Peyer's patch (tissue), 4 donors: ENCODE measurements at regions not wholly inside any gene's neighbourhood (a gene's known extent, or its start where the extent isn't known, plus 50 kb on each side); places are given as distances from the start of the nearest gene placed in this dataset.

Source experiments
- DNase-seq, 3 donors: peaks; one replicate each; pipeline ENCODE4 v3.0.0-alpha.2; 2017 to 2019
- H3K27ac ChIP-seq, 4 donors: fragments of 200-600 bp; sonication (generic); one replicate each; pipeline ENCODE4 v1.5.1; 2016 to 2019
- H3K27me3 ChIP-seq, 2 donors: fragments of 200-600 bp; sonication (generic); one replicate each; pipeline ENCODE4 v1.5.1; 2019
- H3K36me3 ChIP-seq, 3 donors: fragments of 200-600 bp; sonication (generic); one replicate each; pipeline ENCODE4 v1.5.1; 2016 to 2019
- H3K4me1 ChIP-seq, 4 donors: fragments of 200-600 bp; sonication (generic); one replicate each; pipeline ENCODE4 v1.5.1; 2016 to 2019
- H3K4me3 ChIP-seq, 4 donors: fragments of 200-600 bp; sonication (generic); 1 replicate in 3 of 4; 2 replicates in 1 of 4; pipeline ENCODE4 v1.5.1; 2016 to 2019; ENCODE audit warnings: mild to moderate bottlenecking in 1 of 4
- H3K9me3 ChIP-seq, 4 donors: fragments of 200-600 bp; sonication (generic); one replicate each; pipeline ENCODE4 v1.5.1; 2016 to 2019; ENCODE audit warnings: mild to moderate bottlenecking in 1 of 4
- CTCF ChIP-seq, 6 experiments: fragments of 450-650 bp in 4 of 6; fragments of 200-600 bp in 2 of 6; sonication (generic) in 1 of 6; IDR thresholded peaks; one replicate each; pipeline ENCODE4 v1.5.1; 2017 to 2019; ENCODE audit warnings: antibody characterized with exemption in 6 of 6, mild to moderate bottlenecking in 3 of 6, moderate library complexity in 1 of 6
- POLR2A ChIP-seq, 2 donors: fragments of 450-650 bp; IDR thresholded peaks; one replicate each; pipeline ENCODE4 v1.5.1; 2017; ENCODE audit warnings: antibody characterized with exemption in 2 of 2, mild to moderate bottlenecking in 2 of 2, moderate library complexity in 2 of 2

GRCh38 chr5:57842364-57843058, 359.9 kb upstream of the ACTBL2 start:
- Histone ChIP-seq H3K4me1 (no peaks in the 10 kb centered on the region), H3K9me3 (no peaks in the 10 kb centered on the region), H3K27ac (no peak overlapping the region), H3K27me3 (no peaks in the 10 kb centered on the region), H3K4me3 (no peak overlapping the region), H3K36me3 (no peaks in the 10 kb centered on the region)
- TF ChIP-seq POLR2A (IDR thresholded peaks at IDR 0.05) (no peak), CTCF (IDR thresholded peaks at IDR 0.05) (no peak)
- no peak for DNase-seq

GRCh38 chr5:57841676-57842363, 359.2 kb upstream of the ACTBL2 start:
- no peak for DNase-seq
- H3K36me3 ChIP-seq = no peaks in the 10 kb centered on the region
- no peak overlapping the region for H3K4me3 ChIP-seq
- no peak overlapping the region for H3K27ac ChIP-seq
- no peaks in the 10 kb centered on the region for H3K27me3 ChIP-seq
- TF ChIP-seq POLR2A (IDR thresholded peaks at IDR 0.05) (no peak), CTCF (IDR thresholded peaks at IDR 0.05) (no peak)
- H3K4me1 ChIP-seq = no peaks in the 10 kb centered on the region
- no peaks in the 10 kb centered on the region for H3K9me3 ChIP-seq

- no peaks in the 10 kb centered on the region for H3K9me3 ChIP-seq
- DNase-seq = no peak
- no peaks in the 10 kb centered on the region for H3K27me3 ChIP-seq
- H3K36me3 ChIP-seq = no peaks in the 10 kb centered on the region
- no peaks in the 10 kb centered on the region for H3K4me1 ChIP-seq
- H3K4me3 ChIP-seq = no peak overlapping the region
- no peak for TF ChIP-seq CTCF (IDR thresholded peaks at IDR 0.05)
- TF ChIP-seq POLR2A (IDR thresholded peaks at IDR 0.05) = no peak
- no peak overlapping the region for H3K27ac ChIP-seq
Measured at GRCh38 chr5:57839437-57840079, 356.9 kb upstream of the ACTBL2 start.

GRCh38 chr5:57839025-57839424, 356.4 kb upstream of the ACTBL2 start:
- Histone ChIP-seq H3K36me3 (no peaks in the 10 kb centered on the region), H3K4me3 (no peak overlapping the region), H3K9me3 (no peaks in the 10 kb centered on the region), H3K27ac (no peak overlapping the region), H3K27me3 (no peaks in the 10 kb centered on the region), H3K4me1 (no peaks in the 10 kb centered on the region)
- DNase-seq = no peak
- TF ChIP-seq POLR2A (IDR thresholded peaks at IDR 0.05) = no peak
- no peak for TF ChIP-seq CTCF (IDR thresholded peaks at IDR 0.05)

GRCh38 chr5:57836921-57837320, 354.3 kb upstream of the ACTBL2 start:
- Histone ChIP-seq H3K27me3 (no peaks in the 10 kb centered on the region), H3K4me1 (no peaks in the 10 kb centered on the region), H3K9me3 (no peaks in the 10 kb centered on the region), H3K4me3 (no peak overlapping the region), H3K27ac (no peak overlapping the region), H3K36me3 (no peaks in the 10 kb centered on the region)
- no peak for DNase-seq
- TF ChIP-seq CTCF (IDR thresholded peaks at IDR 0.05) (no peak), POLR2A (IDR thresholded peaks at IDR 0.05) (no peak)
